ENCODE measurements at regions not wholly inside any gene's neighbourhood (a gene's known extent, or its start where the extent isn't known, plus 50 kb on each side); places are given as distances from the start of the nearest gene placed in this dataset.

- peaks cover 3 to 6% of the 10 kb centered on the region in 2 donors for H3K27me3 ChIP-seq (ENCODE audit: control insufficient read depth in 1 of 2, insufficient read depth in 2 of 2, low read length in 2 of 2)
- no peak overlapping the region for H3K27ac ChIP-seq (ENCODE audit: low read depth, low read length)
- peaks cover 3 to 6% of the 10 kb centered on the region in 2 donors for H3K9me3 ChIP-seq (ENCODE audit: control insufficient read depth in 1 of 2, low read length in 2 of 2)
- no peaks in the 10 kb centered on the region for H3K36me3 ChIP-seq (ENCODE audit: control insufficient read depth in 1 of 2, insufficient read depth in 2 of 2, low read length in 2 of 2)
- no peak overlapping the region for H3K4me3 ChIP-seq (ENCODE audit: low read depth in 1 of 2, low read length in 2 of 2)
- H3K9ac ChIP-seq (ENCODE audit: low read depth in 1 of 2, low read length in 2 of 2): no peak overlapping the region
- H3K4me1 ChIP-seq (ENCODE audit: control insufficient read depth in 1 of 2, insufficient read depth in 2 of 2, low read length in 2 of 2): peaks cover 0 to 11% of the 10 kb centered on the region in 2 donors
These were observed 72.4 kb downstream of the MATN1 start for GRCh38 chr1:30650968-30651320.

- H3K9ac ChIP-seq (ENCODE audit: low read depth in 1 of 2, low read length in 2 of 2): no peak overlapping the region
- H3K9me3 ChIP-seq (ENCODE audit: control insufficient read depth in 1 of 2, low read length in 2 of 2): peaks cover 3 to 6% of the 10 kb centered on the region in 2 donors
- H3K4me3 ChIP-seq (ENCODE audit: low read depth in 1 of 2, low read length in 2 of 2): no peak overlapping the region
- H3K4me1 ChIP-seq (ENCODE audit: control insufficient read depth in 1 of 2, insufficient read depth in 2 of 2, low read length in 2 of 2): peaks cover 0 to 11% of the 10 kb centered on the region in 2 donors
- H3K27me3 ChIP-seq (ENCODE audit: control insufficient read depth in 1 of 2, insufficient read depth in 2 of 2, low read length in 2 of 2): peaks cover 3 to 6% of the 10 kb centered on the region in 2 donors
- H3K27ac ChIP-seq (ENCODE audit: low read depth, low read length): no peak overlapping the region
- H3K36me3 ChIP-seq (ENCODE audit: control insufficient read depth in 1 of 2, insufficient read depth in 2 of 2, low read length in 2 of 2): no peaks in the 10 kb centered on the region
These were observed 73.1 kb downstream of the MATN1 start for GRCh38 chr1:30650038-30650967.

- H3K4me3 ChIP-seq (ENCODE audit: low read depth in 1 of 2, low read length in 2 of 2): no peak overlapping the region
- H3K27me3 ChIP-seq (ENCODE audit: control insufficient read depth in 1 of 2, insufficient read depth in 2 of 2, low read length in 2 of 2): peaks cover 3 to 6% of the 10 kb centered on the region in 2 donors
- no peak overlapping the region for H3K27ac ChIP-seq (ENCODE audit: low read depth, low read length)
- no peak overlapping the region for H3K9ac ChIP-seq (ENCODE audit: low read depth in 1 of 2, low read length in 2 of 2)
- H3K4me1 ChIP-seq (ENCODE audit: control insufficient read depth in 1 of 2, insufficient read depth in 2 of 2, low read length in 2 of 2): peaks cover 0 to 11% of the 10 kb centered on the region in 2 donors
- no peaks in the 10 kb centered on the region for H3K36me3 ChIP-seq (ENCODE audit: control insufficient read depth in 1 of 2, insufficient read depth in 2 of 2, low read length in 2 of 2)
- H3K9me3 ChIP-seq (ENCODE audit: control insufficient read depth in 1 of 2, low read length in 2 of 2): peaks cover 3 to 6% of the 10 kb centered on the region in 2 donors
These were observed 73.9 kb downstream of the MATN1 start for GRCh38 chr1:30649321-30649991.

- peaks cover 0 to 11% of the 10 kb centered on the region in 2 donors for H3K4me1 ChIP-seq (ENCODE audit: control insufficient read depth in 1 of 2, insufficient read depth in 2 of 2, low read length in 2 of 2)
- H3K27ac ChIP-seq (ENCODE audit: low read depth, low read length): no peak overlapping the region
- no peaks in the 10 kb centered on the region for H3K36me3 ChIP-seq (ENCODE audit: control insufficient read depth in 1 of 2, insufficient read depth in 2 of 2, low read length in 2 of 2)
- H3K4me3 ChIP-seq (ENCODE audit: low read depth in 1 of 2, low read length in 2 of 2): no peak overlapping the region
- peaks cover 3 to 6% of the 10 kb centered on the region in 2 donors for H3K9me3 ChIP-seq (ENCODE audit: control insufficient read depth in 1 of 2, low read length in 2 of 2)
- no peak overlapping the region for H3K9ac ChIP-seq (ENCODE audit: low read depth in 1 of 2, low read length in 2 of 2)
- peaks cover 9 to 10% of the 10 kb centered on the region in 2 donors for H3K27me3 ChIP-seq (ENCODE audit: control insufficient read depth in 1 of 2, insufficient read depth in 2 of 2, low read length in 2 of 2)
These were observed 74.9 kb downstream of the MATN1 start for GRCh38 chr1:30648408-30649000.

GRCh38 chr1:30645807-30646206, 77.6 kb downstream of the MATN1 start:
- no peak overlapping the region for H3K27ac ChIP-seq (ENCODE audit: low read depth, low read length)
- H3K4me3 ChIP-seq (ENCODE audit: low read depth in 1 of 2, low read length in 2 of 2): no peak overlapping the region
- no peak overlapping the region for H3K9ac ChIP-seq (ENCODE audit: low read depth in 1 of 2, low read length in 2 of 2)
- H3K36me3 ChIP-seq (ENCODE audit: control insufficient read depth in 1 of 2, insufficient read depth in 2 of 2, low read length in 2 of 2): no peaks in the 10 kb centered on the region
- peaks cover 10 to 19% of the 10 kb centered on the region in 2 donors for H3K27me3 ChIP-seq (ENCODE audit: control insufficient read depth in 1 of 2, insufficient read depth in 2 of 2, low read length in 2 of 2)
- peaks cover 3 to 6% of the 10 kb centered on the region in 2 donors for H3K9me3 ChIP-seq (ENCODE audit: control insufficient read depth in 1 of 2, low read length in 2 of 2)
- peaks cover 0 to 11% of the 10 kb centered on the region in 2 donors for H3K4me1 ChIP-seq (ENCODE audit: control insufficient read depth in 1 of 2, insufficient read depth in 2 of 2, low read length in 2 of 2)

GRCh38 chr1:30642391-30643120, 80.8 kb downstream of the MATN1 start:
- H3K4me3 ChIP-seq (ENCODE audit: low read depth in 1 of 2, low read length in 2 of 2): no peak overlapping the region
- peaks cover 3 to 6% of the 10 kb centered on the region in 2 donors for H3K9me3 ChIP-seq (ENCODE audit: control insufficient read depth in 1 of 2, low read length in 2 of 2)
- no peak overlapping the region for H3K27ac ChIP-seq (ENCODE audit: low read depth, low read length)
- H3K36me3 ChIP-seq (ENCODE audit: control insufficient read depth in 1 of 2, insufficient read depth in 2 of 2, low read length in 2 of 2): no peaks in the 10 kb centered on the region
- peaks cover 7 to 16% of the 10 kb centered on the region in 2 donors for H3K27me3 ChIP-seq (ENCODE audit: control insufficient read depth in 1 of 2, insufficient read depth in 2 of 2, low read length in 2 of 2)
- H3K4me1 ChIP-seq (ENCODE audit: control insufficient read depth in 1 of 2, insufficient read depth in 2 of 2, low read length in 2 of 2): no peaks in the 10 kb centered on the region
- no peak overlapping the region for H3K9ac ChIP-seq (ENCODE audit: low read depth in 1 of 2, low read length in 2 of 2)

- Histone ChIP-seq H3K9me3 (ENCODE audit: control insufficient read depth in 1 of 2, low read length in 2 of 2) (peaks cover 3 to 6% of the 10 kb centered on the region in 2 donors), H3K4me1 (ENCODE audit: control insufficient read depth in 1 of 2, insufficient read depth in 2 of 2, low read length in 2 of 2) (no peaks in the 10 kb centered on the region), H3K4me3 (ENCODE audit: low read depth in 1 of 2, low read length in 2 of 2) (no peak overlapping the region), H3K27ac (ENCODE audit: low read depth, low read length) (no peak overlapping the region), H3K36me3 (ENCODE audit: control insufficient read depth in 1 of 2, insufficient read depth in 2 of 2, low read length in 2 of 2) (no peaks in the 10 kb centered on the region), H3K9ac (ENCODE audit: low read depth in 1 of 2, low read length in 2 of 2) (no peak overlapping the region), H3K27me3 (ENCODE audit: control insufficient read depth in 1 of 2, insufficient read depth in 2 of 2, low read length in 2 of 2) (peaks cover 10 to 16% of the 10 kb centered on the region in 2 donors)
These were observed 81.6 kb downstream of the MATN1 start for GRCh38 chr1:30641572-30642353.

GRCh38 chr1:30639881-30640452, 83.4 kb downstream of the MATN1 start:
- H3K4me1 ChIP-seq (ENCODE audit: control insufficient read depth in 1 of 2, insufficient read depth in 2 of 2, low read length in 2 of 2): no peaks in the 10 kb centered on the region
- H3K4me3 ChIP-seq (ENCODE audit: low read depth in 1 of 2, low read length in 2 of 2): no peak overlapping the region
- H3K27ac ChIP-seq (ENCODE audit: low read depth, low read length): no peak overlapping the region
- H3K36me3 ChIP-seq (ENCODE audit: control insufficient read depth in 1 of 2, insufficient read depth in 2 of 2, low read length in 2 of 2): no peaks in the 10 kb centered on the region
- peaks cover 10 to 16% of the 10 kb centered on the region in 2 donors for H3K27me3 ChIP-seq (ENCODE audit: control insufficient read depth in 1 of 2, insufficient read depth in 2 of 2, low read length in 2 of 2)
- no peaks in the 10 kb centered on the region for H3K9me3 ChIP-seq (ENCODE audit: control insufficient read depth in 1 of 2, low read length in 2 of 2)
- no peak overlapping the region for H3K9ac ChIP-seq (ENCODE audit: low read depth in 1 of 2, low read length in 2 of 2)

- Histone ChIP-seq H3K27ac (ENCODE audit: low read depth, low read length) (no peak overlapping the region), H3K4me1 (ENCODE audit: control insufficient read depth in 1 of 2, insufficient read depth in 2 of 2, low read length in 2 of 2) (no peaks in the 10 kb centered on the region), H3K4me3 (ENCODE audit: low read depth in 1 of 2, low read length in 2 of 2) (no peak overlapping the region), H3K9ac (ENCODE audit: low read depth in 1 of 2, low read length in 2 of 2) (no peak overlapping the region), H3K36me3 (ENCODE audit: control insufficient read depth in 1 of 2, insufficient read depth in 2 of 2, low read length in 2 of 2) (no peaks in the 10 kb centered on the region), H3K9me3 (ENCODE audit: control insufficient read depth in 1 of 2, low read length in 2 of 2) (no peaks in the 10 kb centered on the region), H3K27me3 (ENCODE audit: control insufficient read depth in 1 of 2, insufficient read depth in 2 of 2, low read length in 2 of 2) (peaks cover 6 to 17% of the 10 kb centered on the region in 2 donors)
These were observed 84.6 kb downstream of the MATN1 start for GRCh38 chr1:30638811-30639210.

Data from duodenal mucosa (tissue), 2 donors.